ENCODE measurements at regions not wholly inside any gene's neighbourhood (a gene's known extent, or its start where the extent isn't known, plus 50 kb on each side); places are given as distances from the start of the nearest gene placed in this dataset.

- H3K27ac Mint-ChIP-seq = no peak overlapping the region
- ATAC-seq (replicated peaks) = no peak
Measured at GRCh38 chr1:67515324-67516080, 85.3 kb upstream of the SERBP1 start.

DNA sequence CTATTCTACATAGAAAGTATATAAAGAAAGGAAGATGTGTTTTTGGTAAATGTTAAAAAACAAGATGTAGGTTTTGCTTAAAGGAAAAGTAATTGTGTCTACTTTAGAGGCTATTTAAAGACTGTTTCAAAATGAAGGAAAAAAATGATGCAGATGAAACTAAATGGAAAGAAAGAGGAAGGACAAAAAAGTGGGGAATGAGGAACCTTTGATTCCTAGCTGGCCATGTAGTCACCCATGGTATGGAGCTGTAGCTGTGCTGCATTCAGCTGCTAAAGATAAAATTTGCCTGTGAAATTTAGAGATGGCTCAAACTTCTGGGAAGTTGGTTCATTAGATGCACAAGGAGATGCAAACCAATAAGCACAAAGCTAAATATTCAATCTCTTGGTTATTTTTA, 86.8 kb upstream of the SERBP1 start:
- Mint-ChIP-seq H3K27me3 (peaks cover 10 to 18% of the 10 kb centered on the region in 2 donors), H3K4me3 (no peak overlapping the region), H3K9me3 (peaks cover 5 to 10% of the 10 kb centered on the region in 2 donors), H3K36me3 (ENCODE audit: insufficient read depth) (no peaks in the 10 kb centered on the region), H3K4me1 (ENCODE audit: low read depth in 2 of 2) (no peaks in the 10 kb centered on the region), H3K27ac (no peak overlapping the region)
- ATAC-seq (replicated peaks) = no peak
- DNase-seq = no peak

More at GRCh38 chr1:67515324-67516080, 85.3 kb upstream of the SERBP1 start:
- no peak overlapping the region for H3K4me3 Mint-ChIP-seq
- peaks cover 5 to 10% of the 10 kb centered on the region in 2 donors for H3K9me3 Mint-ChIP-seq
- peaks cover 10 to 17% of the 10 kb centered on the region in 2 donors for H3K27me3 Mint-ChIP-seq
- no peak for DNase-seq
- H3K4me1 Mint-ChIP-seq (ENCODE audit: low read depth in 2 of 2) = no peaks in the 10 kb centered on the region
- H3K36me3 Mint-ChIP-seq (ENCODE audit: insufficient read depth) = no peaks in the 10 kb centered on the region

GRCh38 chr1:67522001-67522441, 91.8 kb upstream of the SERBP1 start:
- H3K36me3 Mint-ChIP-seq (ENCODE audit: insufficient read depth) = no peaks in the 10 kb centered on the region
- H3K27ac Mint-ChIP-seq = no peak overlapping the region
- no peaks in the 10 kb centered on the region for H3K9me3 Mint-ChIP-seq
- no peak for ATAC-seq (replicated peaks)
- peaks cover 29 to 33% of the 10 kb centered on the region in 2 donors for H3K27me3 Mint-ChIP-seq
- H3K4me1 Mint-ChIP-seq (ENCODE audit: low read depth in 2 of 2) = no peaks in the 10 kb centered on the region
- no peak overlapping the region for H3K4me3 Mint-ChIP-seq
- DNase-seq = no peak

DNA sequence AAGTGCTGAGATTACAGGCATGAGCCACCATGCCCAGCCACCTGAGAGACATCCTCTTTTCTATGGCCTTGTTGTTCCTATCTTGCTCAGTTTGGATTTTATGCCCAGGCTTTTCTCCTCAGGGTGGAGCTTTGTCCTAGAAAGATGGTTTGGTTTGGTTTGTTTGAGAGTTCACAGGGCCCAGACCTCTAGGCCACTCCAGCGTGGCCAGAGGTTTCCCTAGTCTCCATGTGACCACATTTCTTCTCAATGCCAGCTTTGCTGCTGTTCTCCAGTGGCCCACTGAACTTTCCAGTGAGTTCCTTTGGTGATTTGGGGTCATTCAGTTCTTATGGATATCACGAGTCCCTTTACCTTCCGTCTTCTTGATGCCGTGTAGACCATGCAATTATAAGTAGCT, 92.6 kb upstream of the SERBP1 start:
- Mint-ChIP-seq H3K36me3 (ENCODE audit: insufficient read depth) (no peaks in the 10 kb centered on the region), H3K9me3 (no peaks in the 10 kb centered on the region), H3K27me3 (peaks cover 36 to 37% of the 10 kb centered on the region in 2 donors), H3K27ac (no peak overlapping the region), H3K4me1 (ENCODE audit: low read depth in 2 of 2) (no peaks in the 10 kb centered on the region), H3K4me3 (no peak overlapping the region)
- ATAC-seq (replicated peaks) (no peak), DNase-seq (no peak)

GRCh38 chr1:67524143-67525052, 94.2 kb upstream of the SERBP1 start:
- Mint-ChIP-seq H3K9me3 (no peaks in the 10 kb centered on the region), H3K4me1 (ENCODE audit: low read depth in 2 of 2) (no peaks in the 10 kb centered on the region), H3K27me3 (peaks cover 36 to 37% of the 10 kb centered on the region in 2 donors), H3K27ac (no peak overlapping the region), H3K36me3 (ENCODE audit: insufficient read depth) (no peaks in the 10 kb centered on the region), H3K4me3 (no peak overlapping the region)
- DNase-seq = no peak
- no peak for ATAC-seq (replicated peaks)

GRCh38 chr1:67525053-67525760, 95.0 kb upstream of the SERBP1 start:
- Mint-ChIP-seq H3K9me3 (no peaks in the 10 kb centered on the region), H3K27ac (no peak overlapping the region), H3K27me3 (peaks cover 36 to 37% of the 10 kb centered on the region in 2 donors), H3K4me1 (ENCODE audit: low read depth in 2 of 2) (no peaks in the 10 kb centered on the region), H3K36me3 (ENCODE audit: insufficient read depth) (no peaks in the 10 kb centered on the region), H3K4me3 (no peak overlapping the region)
- no peak for DNase-seq
- ATAC-seq (replicated peaks) = no peak

GRCh38 chr1:67528141-67528540, 97.9 kb upstream of the SERBP1 start:
- Mint-ChIP-seq H3K4me1 (ENCODE audit: low read depth in 2 of 2) (no peaks in the 10 kb centered on the region), H3K36me3 (ENCODE audit: insufficient read depth) (no peaks in the 10 kb centered on the region), H3K27me3 (peaks cover 26 to 30% of the 10 kb centered on the region in 2 donors), H3K27ac (no peak overlapping the region), H3K9me3 (no peaks in the 10 kb centered on the region), H3K4me3 (no peak overlapping the region)
- ATAC-seq (replicated peaks) (no peak), DNase-seq (no peak)

GRCh38 chr1:67530071-67530470, 99.9 kb upstream of the SERBP1 start:
- DNase-seq = no peak
- ATAC-seq (replicated peaks) = no peak
- no peaks in the 10 kb centered on the region for H3K9me3 Mint-ChIP-seq
- H3K27me3 Mint-ChIP-seq = peaks cover 15 to 25% of the 10 kb centered on the region in 2 donors
- no peak overlapping the region for H3K4me3 Mint-ChIP-seq
- no peaks in the 10 kb centered on the region for H3K36me3 Mint-ChIP-seq (ENCODE audit: insufficient read depth)
- peaks cover 0 to 4% of the 10 kb centered on the region in 2 donors for H3K4me1 Mint-ChIP-seq (ENCODE audit: low read depth in 2 of 2)
- no peak overlapping the region for H3K27ac Mint-ChIP-seq

- peaks cover 0 to 4% of the 10 kb centered on the region in 2 donors for H3K4me1 Mint-ChIP-seq (ENCODE audit: low read depth in 2 of 2)
- ATAC-seq (replicated peaks) (no peak), DNase-seq (peak in 2 of 3 experiments; percentile 2 to 3)
- H3K36me3 Mint-ChIP-seq (ENCODE audit: insufficient read depth) = no peaks in the 10 kb centered on the region
- no peak overlapping the region for H3K4me3 Mint-ChIP-seq
- H3K27me3 Mint-ChIP-seq = peaks cover 0 to 18% of the 10 kb centered on the region in 2 donors
- no peak overlapping the region for H3K27ac Mint-ChIP-seq
- H3K9me3 Mint-ChIP-seq = no peaks in the 10 kb centered on the region
Measured at GRCh38 chr1:67532452-67533216, 102.4 kb upstream of the SERBP1 start.

DNA sequence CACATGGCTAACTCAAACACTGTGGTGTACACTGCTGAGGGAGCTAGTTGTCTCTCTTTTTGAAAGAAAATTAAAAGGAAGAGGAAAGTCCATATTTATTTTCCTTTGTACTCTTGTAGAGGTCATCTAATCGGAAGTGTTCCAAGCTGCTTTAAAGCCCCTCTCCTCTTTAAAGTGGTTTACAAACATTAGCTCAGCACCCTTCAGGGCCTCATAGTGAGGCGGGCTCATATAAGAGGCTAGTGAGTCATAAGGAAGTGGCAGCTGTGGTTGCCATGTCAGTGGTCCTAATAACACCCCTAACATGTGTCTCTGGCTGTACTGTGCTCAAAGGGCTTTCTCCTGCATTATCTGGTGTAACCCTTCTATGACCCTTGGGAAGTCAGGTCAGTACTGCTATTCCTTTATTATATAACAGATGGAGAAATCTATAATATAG, 104.4 kb upstream of the SERBP1 start:
- DNase-seq (no peak), ATAC-seq (replicated peaks) (no peak)

GRCh38 chr1:67535474-67535873, 105.3 kb upstream of the SERBP1 start:
- Mint-ChIP-seq H3K27me3 (peaks cover 4 to 18% of the 10 kb centered on the region in 2 donors), H3K27ac (no peak overlapping the region), H3K9me3 (no peaks in the 10 kb centered on the region), H3K36me3 (ENCODE audit: insufficient read depth) (no peaks in the 10 kb centered on the region), H3K4me3 (no peak overlapping the region), H3K4me1 (ENCODE audit: low read depth in 2 of 2) (peaks cover 0 to 4% of the 10 kb centered on the region in 2 donors)
- ATAC-seq (replicated peaks) = no peak
- DNase-seq = peak in 2 of 3 experiments; percentile 4 to 33

More for the DNA sequence above, 104.4 kb upstream of the SERBP1 start:
- peak overlapping the region in 1 of 2 donors; percentile 29 for H3K27ac Mint-ChIP-seq
- no peaks in the 10 kb centered on the region for H3K36me3 Mint-ChIP-seq (ENCODE audit: insufficient read depth)
- no peak overlapping the region for H3K4me3 Mint-ChIP-seq
- H3K27me3 Mint-ChIP-seq = peaks cover 4 to 18% of the 10 kb centered on the region in 2 donors
- H3K9me3 Mint-ChIP-seq = no peaks in the 10 kb centered on the region
- H3K4me1 Mint-ChIP-seq (ENCODE audit: low read depth in 2 of 2) = peaks cover 0 to 4% of the 10 kb centered on the region in 2 donors

DNA sequence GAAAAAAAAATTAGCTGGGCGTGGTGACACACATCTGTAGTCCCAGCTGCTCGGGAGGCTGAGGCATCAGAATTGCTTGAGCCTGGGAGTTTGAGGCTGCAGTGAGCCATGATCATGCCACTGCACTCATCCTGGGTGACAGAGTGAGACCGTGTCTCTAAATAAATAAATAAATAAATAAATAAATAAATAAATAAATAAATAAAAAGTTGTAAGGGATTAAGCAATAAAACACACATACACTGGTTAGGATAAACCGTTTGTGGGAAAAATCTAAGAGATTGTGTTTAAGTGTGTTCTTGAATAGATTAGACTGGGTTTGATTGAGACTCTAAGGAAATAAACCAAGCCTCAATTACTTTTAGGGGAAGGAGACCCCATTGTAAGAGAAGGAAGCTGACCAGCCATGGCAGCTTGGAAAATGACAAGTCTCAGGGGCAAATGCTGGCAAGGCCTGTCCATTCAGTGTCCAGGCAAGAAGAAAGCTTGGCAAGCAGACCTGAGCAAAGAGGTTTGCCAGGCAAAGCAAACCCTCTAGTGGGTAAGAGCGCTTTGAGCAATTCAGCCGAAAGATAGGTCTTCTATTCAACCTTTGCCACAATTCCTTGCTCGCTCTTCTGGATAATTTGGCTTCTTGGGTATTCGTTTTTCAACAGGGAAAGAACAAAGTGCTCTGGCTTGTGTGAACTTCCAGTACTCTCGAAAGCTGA, 106.9 kb upstream of the SERBP1 start:
- no peak for ATAC-seq (replicated peaks)
- H3K4me3 Mint-ChIP-seq = no peak overlapping the region
- peaks cover 4 to 18% of the 10 kb centered on the region in 2 donors for H3K27me3 Mint-ChIP-seq
- no peaks in the 10 kb centered on the region for H3K9me3 Mint-ChIP-seq
- H3K4me1 Mint-ChIP-seq (ENCODE audit: low read depth in 2 of 2) = peaks cover 0 to 4% of the 10 kb centered on the region in 2 donors
- no peaks in the 10 kb centered on the region for H3K36me3 Mint-ChIP-seq (ENCODE audit: insufficient read depth)
- no peak overlapping the region for H3K27ac Mint-ChIP-seq
- no peak for DNase-seq

Measured in effector memory CD8-positive, alpha-beta T cell (primary cell).